C4-2B (cell line): ENCODE measurements at regions not wholly inside any gene's neighbourhood (a gene's known extent, or its start where the extent isn't known, plus 50 kb on each side); places are given as distances from the start of the nearest gene placed in this dataset.

ENCODE experiments used
- H3K27ac ChIP-seq: fragments of 450-650 bp; 2 replicates; pipeline ENCODE4 v1.5.1; 2017
- CTCF ChIP-seq: fragments of 450-650 bp; conservative IDR thresholded peaks from 2 replicates; pipeline ENCODE4 v1.5.1; 2017; ENCODE audit warnings: mild to moderate bottlenecking
- ZFX ChIP-seq: fragments of 450-650 bp; IDR thresholded peaks from 2 replicates; pipeline ENCODE4 v1.6.1; 2017

GRCh38 chr2:36087344-36087743, 268.2 kb upstream of the CRIM1 start:
- no peak for TF ChIP-seq ZFX
- TF ChIP-seq CTCF, result no peak
- H3K27ac ChIP-seq, result no peak overlapping the region

- no peak overlapping the region for H3K27ac ChIP-seq
- TF ChIP-seq ZFX (no peak), CTCF (no peak)
Observed at GRCh38 chr2:36079793-36080192, 275.8 kb upstream of the CRIM1 start.

GRCh38 chr2:36074008-36074407, 281.6 kb upstream of the CRIM1 start:
- H3K27ac ChIP-seq, result no peak overlapping the region
- TF ChIP-seq ZFX (no peak), CTCF (no peak)

GRCh38 chr2:36071698-36072097, 283.9 kb upstream of the CRIM1 start:
- TF ChIP-seq ZFX, result no peak
- TF ChIP-seq CTCF, result no peak
- H3K27ac ChIP-seq, result no peak overlapping the region

- no peak for TF ChIP-seq ZFX
- no peak overlapping the region for H3K27ac ChIP-seq
Observed at GRCh38 chr2:36069074-36069473, 286.5 kb upstream of the CRIM1 start.

- H3K27ac ChIP-seq, result no peak overlapping the region
- TF ChIP-seq ZFX (no peak), CTCF (no peak)
Observed at GRCh38 chr2:36068086-36068485, 287.5 kb upstream of the CRIM1 start.

GRCh38 chr2:36060133-36060532, 295.4 kb upstream of the CRIM1 start:
- TF ChIP-seq ZFX (no peak), CTCF (no peak)
- no peak overlapping the region for H3K27ac ChIP-seq

GRCh38 chr2:36059691-36060090, 295.9 kb upstream of the CRIM1 start:
- no peak for TF ChIP-seq CTCF
- no peak for TF ChIP-seq ZFX
- no peak overlapping the region for H3K27ac ChIP-seq
